H4 (cell line): ENCODE measurements at regions not wholly inside any gene's neighbourhood (a gene's known extent, or its start where the extent isn't known, plus 50 kb on each side); places are given as distances from the start of the nearest gene placed in this dataset.

ENCODE experiments used
- DNase-seq: peaks from one replicate; pipeline ENCODE4 v3.0.0-alpha.2; 2015; ENCODE audit warnings: low spot score

- no peak for DNase-seq
Measured at GRCh38 chr6:144823131-144823530, 538.0 kb downstream of the UTRN start.

DNA sequence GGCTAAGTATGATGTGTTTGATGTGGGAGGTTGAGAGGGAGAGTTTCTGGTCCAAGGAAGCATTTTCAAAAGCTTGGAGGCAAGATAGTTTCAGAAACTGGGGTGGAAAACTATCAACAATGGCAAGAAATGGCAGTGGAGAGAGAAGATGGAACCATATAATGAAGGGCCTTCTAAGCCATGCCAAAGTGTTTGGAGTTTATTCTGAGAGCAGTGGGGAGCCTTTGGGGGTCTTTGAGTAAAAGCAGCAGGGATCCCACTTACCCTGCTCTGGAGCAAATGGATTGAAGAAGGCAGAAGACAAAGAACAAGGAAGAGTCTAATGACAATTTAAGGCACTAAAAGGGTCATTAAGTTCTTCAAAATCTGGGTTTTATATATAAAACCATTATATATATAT, 538.9 kb downstream of the UTRN start:
- no peak for DNase-seq

- no peak for DNase-seq
Measured at GRCh38 chr6:144834426-144835038, 549.4 kb downstream of the UTRN start.

GRCh38 chr6:144835322-144835973, 550.3 kb downstream of the UTRN start:
- no peak for DNase-seq

DNA sequence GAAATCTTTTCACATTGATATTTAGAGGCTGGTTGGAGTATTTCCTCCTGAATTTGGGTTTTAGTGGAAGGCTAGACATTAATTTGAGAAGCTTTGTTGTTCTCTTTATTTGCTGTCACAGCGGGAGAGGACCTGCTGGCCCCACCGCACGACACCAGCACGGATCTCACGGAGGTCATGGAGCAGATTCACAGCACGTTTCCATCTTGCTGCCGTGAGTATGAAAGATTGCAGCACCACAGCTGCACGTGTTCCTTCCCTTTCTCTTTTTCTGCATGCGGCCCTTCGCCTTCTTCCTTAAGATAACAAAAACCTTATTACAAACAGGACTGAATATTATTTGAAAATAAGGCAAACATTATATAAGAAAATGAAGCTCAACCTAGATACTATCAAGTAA, 555.5 kb downstream of the UTRN start:
- DNase-seq, result no peak

- DNase-seq, result no peak
Measured at GRCh38 chr6:144843701-144844100, 558.6 kb downstream of the UTRN start.

- no peak for DNase-seq
Measured at GRCh38 chr6:144844596-144844995, 559.5 kb downstream of the UTRN start.

DNA sequence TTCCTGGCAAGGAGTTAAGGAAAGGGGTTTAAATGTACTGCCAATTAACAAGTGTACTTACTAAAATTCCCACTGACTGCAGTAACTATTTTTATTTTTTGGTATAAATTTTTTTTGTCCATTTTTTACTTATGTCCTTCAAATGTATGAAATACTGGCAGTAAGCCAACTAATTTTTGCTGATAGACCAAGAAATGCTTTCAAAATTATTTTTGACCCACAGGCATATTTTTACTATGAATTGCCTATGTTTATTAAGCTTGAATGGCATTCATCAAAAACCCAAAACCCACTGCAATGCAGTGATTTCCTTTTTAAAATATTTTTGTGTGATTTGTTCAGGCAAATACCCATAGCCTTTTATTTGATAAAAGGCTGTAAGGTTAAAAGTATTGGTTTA, 560.1 kb downstream of the UTRN start:
- no peak for DNase-seq

GRCh38 chr6:144847916-144848315, 562.8 kb downstream of the UTRN start:
- DNase-seq, result no peak

- no peak for DNase-seq
Measured at GRCh38 chr6:144849920-144850319, 564.8 kb downstream of the UTRN start.

GRCh38 chr6:144853603-144854002, 568.5 kb downstream of the UTRN start:
- no peak for DNase-seq

GRCh38 chr6:144854654-144855053, 569.5 kb downstream of the UTRN start:
- no peak for DNase-seq

DNA sequence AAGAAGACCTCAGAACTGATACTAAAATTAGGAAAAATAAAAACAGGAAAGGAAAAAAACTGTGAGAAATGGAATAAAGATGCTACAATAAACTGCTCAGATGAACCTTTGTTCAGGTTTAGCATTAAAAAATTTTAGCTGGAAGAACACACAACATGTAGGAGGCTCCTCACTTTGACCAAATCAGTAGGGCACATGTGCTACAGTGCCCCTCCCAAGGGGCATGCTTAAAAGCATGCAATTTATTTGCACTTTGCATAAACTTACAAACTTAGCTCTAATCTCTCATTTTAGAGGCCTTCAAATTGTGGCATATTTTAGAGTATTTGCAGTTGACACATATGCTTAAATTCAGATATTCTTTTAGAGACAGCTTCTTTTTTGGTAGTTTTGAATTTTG, 570.2 kb downstream of the UTRN start:
- no peak for DNase-seq

- no peak for DNase-seq
Measured at GRCh38 chr6:144855812-144856531, 570.8 kb downstream of the UTRN start.

GRCh38 chr6:144856622-144857021, 571.5 kb downstream of the UTRN start:
- DNase-seq, result no peak

- no peak for DNase-seq
Measured at GRCh38 chr6:144857086-144857485, 572.0 kb downstream of the UTRN start.

DNA sequence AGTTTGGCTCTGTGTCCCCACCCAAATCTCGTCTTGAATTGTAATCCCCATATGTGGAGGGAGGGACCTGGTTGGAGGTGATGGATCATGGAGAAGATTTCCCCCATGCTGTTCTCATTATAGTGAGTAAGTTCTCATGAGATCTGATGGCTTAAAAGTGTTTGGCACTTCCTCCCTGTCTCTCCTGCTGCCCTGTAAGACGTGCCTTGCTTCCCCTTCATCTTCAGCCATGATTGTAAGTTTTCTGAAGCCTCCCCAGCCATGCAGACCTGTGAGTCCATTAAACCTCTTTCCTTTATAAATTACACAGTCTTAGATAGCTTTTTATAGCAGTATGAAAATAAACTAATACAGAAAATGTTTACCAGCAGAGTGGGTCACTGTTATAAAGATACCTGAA, 577.6 kb downstream of the UTRN start:
- no peak for DNase-seq

GRCh38 chr6:144867761-144868160, 582.6 kb downstream of the UTRN start:
- DNase-seq, result no peak

- no peak for DNase-seq
Measured at GRCh38 chr6:144870782-144871181, 585.6 kb downstream of the UTRN start.

- no peak for DNase-seq
Measured at GRCh38 chr6:144873623-144874378, 588.7 kb downstream of the UTRN start.

GRCh38 chr6:144876689-144877088, 591.6 kb downstream of the UTRN start:
- no peak for DNase-seq

DNA sequence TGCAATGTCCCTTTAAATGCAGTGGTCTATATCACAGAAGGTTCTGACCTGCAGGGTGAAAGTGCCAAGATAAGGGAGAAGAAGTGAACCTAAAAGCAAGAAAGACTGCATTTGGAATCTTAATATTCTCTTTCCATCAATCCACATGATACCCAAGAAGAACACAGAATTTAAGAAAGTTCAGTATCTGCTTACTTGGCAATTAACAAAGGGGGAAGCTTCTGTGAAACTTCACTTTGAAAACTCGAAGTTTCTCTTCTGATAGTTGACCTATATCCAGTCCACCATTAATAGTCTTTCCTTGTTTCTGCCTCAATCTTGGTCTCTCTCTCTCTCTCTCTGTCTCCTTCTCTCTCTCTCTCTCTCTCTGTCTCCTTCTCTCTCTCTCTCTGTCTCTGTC, 592.0 kb downstream of the UTRN start:
- no peak for DNase-seq

DNA sequence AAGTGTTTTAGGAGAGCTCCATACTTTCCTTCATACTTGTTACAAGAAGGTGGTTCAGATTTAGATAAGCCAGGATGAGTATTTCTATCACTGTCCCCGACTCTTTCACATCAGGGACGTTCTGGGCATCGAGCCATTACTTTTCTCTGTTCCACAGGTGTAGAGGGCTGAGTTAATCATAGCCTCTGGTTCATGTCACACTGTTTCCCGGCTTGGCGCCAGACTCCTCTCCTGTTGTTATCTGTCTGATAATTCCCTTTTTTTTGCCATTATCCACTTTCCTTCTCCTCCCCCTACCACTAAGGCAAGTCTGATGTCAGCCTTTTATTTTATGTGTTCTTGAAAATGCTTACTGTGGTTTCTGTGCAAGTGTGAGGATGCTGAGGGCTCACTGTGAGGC, 593.4 kb downstream of the UTRN start:
- no peak for DNase-seq
